SKM-1 treated with dmso at 0.1 percent for 144 hours (cell line): ENCODE measurements at regions not wholly inside any gene's neighbourhood (a gene's known extent, or its start where the extent isn't known, plus 50 kb on each side); places are given as distances from the start of the nearest gene placed in this dataset.
"Not testable (repeated sequence)": the region's sequence is repeated elsewhere in the genome, so short reads cannot be mapped to it uniquely, and the experiment has no call there.

Experiments used
- DNase-seq: peaks from one replicate; lab custom pipeline; 2025; ENCODE audit not compliant: unreplicated experiment; lab: John Stamatoyannopoulos, UW

DNA sequence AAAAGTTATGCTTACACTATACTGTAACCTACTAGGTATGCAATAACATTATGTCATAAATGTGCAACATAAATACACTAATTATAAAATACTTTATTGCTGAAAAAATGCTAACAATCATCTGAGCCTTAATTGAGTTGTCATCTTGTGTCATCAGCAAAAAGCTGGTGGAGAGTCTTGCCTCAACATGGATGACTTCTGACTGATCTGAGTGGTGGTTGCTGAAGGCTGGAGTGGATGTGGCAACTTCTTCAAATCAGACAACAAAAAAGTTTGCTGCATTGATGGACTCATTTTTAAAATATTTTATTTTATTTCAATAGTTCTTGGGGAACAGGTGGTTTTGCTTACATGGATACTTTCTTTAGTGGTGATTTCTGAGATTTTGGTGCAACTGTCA, 93.9 kb upstream of the AMN1 start:
- no peak for DNase-seq

DNA sequence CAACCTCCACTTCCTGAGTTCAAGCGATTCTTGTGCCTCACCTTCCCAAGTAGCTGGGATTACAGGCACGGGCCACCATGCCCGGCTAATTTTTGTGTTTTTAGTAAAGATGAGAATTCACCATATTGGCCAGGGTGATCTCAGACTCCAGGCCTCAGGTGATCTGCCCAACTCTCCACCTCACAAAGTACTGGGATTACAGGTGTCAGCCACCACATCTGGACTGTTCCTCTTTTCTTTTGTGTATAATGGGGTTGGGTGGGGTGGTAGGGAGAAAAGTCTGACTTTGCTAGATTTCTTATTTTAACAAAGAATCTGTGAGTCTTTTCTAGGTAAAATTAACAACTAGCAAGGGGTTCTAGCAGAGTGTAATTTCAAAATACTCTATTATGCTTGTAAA, 92.7 kb upstream of the AMN1 start:
- no peak for DNase-seq

DNA sequence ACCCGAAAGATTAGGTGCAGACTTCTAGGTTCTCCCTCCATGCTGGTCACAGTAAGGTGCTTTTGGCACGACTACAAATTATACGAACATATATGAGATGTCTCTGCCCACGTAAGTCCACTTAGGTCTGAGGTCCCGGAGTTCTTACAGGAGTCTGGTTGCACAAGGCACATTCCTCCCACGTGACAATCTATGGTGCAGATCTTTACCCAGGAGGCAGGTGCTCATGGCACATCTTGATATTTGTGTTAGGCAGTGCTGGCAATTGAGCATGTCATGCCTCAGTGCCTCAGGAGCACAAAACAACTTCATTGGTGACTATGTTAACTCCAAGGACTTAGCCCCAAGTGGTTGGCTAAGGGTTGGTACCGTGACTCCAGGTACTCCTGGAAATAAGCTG, 92.0 kb upstream of the AMN1 start:
- DNase-seq, result no peak

DNA sequence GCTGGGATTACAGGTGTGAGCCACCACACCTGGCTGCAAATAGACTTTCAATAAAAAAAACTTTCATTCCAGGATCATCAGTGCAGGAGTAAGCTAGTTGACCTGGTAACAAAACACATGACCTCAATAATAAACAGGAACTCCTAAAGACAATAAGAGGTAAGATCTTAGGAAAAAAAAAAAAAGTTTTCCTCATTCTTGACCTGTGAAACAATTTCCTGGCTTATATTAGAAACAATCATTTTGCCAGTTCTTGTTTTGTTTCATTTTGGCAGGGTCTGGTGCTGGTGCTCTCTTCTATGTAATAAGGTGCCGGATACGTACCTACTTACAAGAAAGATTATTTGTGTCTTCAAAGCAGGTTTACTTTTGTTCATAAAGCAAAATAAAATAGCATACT, 90.6 kb upstream of the AMN1 start:
- no peak for DNase-seq

DNA sequence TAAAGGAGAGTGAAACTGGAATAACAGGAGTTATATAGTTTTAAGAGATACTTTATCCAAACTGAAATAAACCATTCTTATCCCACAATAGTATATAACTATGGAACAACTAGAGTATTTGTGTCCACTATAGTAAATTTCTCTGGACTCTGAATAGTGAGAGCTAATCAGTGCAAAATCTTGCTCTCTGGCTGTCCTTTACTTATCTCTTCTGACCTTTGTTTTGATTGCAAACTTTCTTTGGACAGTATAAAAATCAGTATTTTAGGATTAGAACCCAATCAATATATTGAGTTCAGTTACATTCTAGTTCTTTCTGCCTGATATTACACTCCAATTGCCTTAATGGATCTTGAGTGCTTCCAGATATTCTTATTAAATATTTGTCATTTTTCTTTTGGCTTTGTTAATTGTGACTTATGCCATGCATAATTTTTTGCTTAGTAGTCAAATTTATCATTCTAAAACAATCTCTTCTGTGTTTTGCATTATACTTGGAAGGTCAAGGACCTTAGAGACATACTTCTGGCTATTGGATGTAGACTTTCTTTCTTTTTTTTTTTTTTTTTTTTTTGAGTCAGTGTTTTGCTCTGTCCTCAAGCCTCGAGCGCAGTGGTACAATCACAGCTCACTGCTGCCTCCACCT, 89.9 kb upstream of the AMN1 start:
- DNase-seq, result no peak

DNA sequence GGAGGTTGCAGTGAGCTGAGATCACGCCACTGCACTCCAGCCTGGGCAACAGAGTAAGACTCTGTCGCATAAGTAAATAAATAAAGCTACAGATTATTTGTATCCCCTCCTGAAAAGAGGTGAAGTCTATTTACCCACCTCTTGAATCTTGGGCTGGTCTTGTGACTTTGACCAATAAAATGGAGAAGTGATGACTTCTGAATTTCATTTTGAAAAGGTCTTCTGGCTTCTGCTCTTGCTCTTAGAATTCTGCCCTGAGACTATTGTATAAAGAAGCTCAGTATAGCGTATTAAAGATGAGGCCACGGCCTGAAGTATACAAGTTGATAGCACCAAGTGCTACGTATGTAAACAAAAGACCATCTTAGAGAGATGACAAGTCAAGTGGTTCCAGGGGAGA, 88.3 kb upstream of the AMN1 start:
- DNase-seq, result no peak

DNA sequence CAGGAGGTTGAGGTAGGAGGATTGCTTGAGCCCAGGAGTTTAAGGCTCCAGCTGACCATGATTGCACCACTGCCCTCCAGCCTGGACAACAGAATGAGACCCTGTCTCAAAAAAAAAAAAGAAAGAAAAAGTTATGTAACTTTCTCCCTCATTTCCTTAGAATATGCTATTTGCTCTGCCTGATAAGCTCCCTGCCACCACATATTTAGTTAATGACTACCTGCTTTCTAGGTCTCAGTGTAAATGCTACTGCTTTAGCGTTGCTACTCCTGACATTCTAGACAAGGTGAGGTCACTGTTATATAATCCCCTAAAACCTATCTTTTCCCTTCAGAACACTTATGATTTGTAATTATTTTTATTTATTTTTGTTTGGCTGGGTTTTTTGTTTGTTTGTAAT, 86.3 kb upstream of the AMN1 start:
- no peak for DNase-seq

DNA sequence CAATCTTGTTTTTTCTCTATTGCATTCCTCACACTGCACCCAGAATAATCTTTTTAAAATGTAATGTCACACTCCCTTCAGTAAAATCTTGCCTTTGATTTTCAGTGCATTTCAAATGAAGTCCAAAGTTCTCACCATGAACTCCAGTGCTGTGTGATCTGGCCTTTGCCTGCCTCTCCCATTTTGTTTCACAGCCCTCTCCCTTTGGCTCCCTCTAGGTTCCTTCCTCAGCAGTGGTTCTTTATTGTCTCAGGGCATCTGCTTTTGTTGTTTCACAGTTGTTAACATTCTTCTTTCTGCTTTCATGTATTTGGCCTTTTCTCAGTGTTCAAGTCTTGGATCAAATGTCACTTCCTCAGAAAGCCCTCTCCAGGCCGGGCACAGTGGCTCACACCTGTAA, 84.5 kb upstream of the AMN1 start:
- no peak for DNase-seq

DNA sequence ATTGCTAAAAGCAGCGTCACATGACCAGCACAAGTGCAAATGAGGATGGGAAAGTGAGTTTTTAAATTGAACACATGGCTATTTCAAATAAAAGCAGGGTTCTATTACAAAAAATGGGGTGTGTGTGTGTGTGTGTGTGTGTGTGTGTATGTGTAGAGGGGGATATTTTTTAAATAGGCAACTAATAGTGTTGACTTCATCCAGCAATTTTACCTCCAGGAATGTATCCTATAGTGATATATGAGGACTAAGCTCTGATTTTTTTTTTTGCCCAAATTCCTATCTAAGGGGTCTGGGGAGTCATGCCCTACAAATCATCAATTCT, 78.9 kb upstream of the AMN1 start:
- DNase-seq, result no peak

DNA sequence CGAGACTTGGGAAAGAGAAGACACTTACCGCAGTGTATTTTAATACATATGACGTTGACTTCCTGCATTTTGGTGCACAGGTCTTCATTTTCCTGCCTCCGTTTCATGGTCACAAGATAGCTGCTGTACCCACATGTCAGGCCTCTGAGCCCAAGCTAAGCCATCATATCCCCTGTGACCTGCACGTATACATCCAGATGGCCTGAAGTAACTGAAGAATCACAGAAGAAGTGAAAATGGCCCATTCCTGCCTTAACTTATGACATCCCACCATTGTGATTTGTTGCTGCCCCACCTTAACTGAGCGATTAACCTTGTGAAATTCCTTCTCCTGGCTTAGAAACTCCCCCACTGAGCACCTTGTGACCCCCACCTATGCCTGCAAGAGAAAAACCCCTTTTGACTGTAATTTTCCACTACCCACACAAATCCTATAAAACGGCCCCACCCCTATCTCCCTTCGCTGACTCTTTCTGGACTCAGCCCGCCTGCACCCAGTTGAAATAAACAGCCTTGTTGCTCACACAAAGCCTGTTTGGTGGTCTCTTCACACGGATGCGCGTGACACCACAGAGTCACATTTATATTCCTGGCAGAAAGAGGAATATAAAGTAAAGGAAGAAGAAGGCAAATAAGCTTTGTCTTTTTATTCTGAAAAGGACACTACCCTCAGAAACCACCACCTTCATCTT, 78.4 kb upstream of the AMN1 start:
- DNase-seq, result not testable (repeated sequence)

DNA sequence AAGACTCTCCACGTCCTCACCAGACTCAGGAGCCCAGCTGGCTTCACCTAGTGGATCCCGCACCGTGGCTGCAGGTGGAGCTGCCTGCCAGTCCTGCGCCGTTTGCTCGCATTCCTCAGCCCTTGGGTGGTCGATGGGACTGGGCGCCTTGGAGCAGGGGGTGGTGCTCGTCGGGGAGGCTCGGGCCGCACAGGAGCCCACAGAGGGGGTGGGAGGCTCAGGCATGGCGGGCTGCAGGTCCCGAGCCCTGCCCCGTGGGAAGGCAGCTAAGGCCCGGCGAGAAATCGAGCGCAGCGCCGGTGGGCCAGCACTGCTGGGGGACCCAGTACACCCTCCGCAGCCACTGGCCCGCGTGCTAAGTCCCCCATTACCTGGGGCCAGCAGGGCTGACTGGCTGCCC, 76.9 kb upstream of the AMN1 start:
- DNase-seq, result not testable (repeated sequence)

DNA sequence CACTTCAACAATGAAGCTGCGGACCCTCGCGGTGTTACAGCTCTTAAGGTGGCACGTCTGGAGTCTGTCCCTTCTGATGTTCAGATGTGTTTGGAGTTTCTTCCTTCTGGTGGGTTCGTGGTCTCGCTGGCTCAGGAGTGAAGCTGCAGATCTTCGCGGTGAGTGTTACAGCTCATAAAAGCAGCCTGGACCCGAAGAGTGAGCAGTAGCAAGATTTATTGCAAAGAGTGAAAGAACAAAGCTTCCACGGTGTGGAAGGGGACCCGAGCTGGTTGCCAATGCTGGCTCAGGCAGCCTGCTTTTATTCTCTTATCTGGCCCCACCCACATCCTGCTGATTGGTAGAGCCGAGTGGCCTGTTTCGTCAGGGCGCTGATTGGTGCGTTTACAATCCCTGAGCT, 75.9 kb upstream of the AMN1 start:
- not testable (repeated sequence) for DNase-seq

DNA sequence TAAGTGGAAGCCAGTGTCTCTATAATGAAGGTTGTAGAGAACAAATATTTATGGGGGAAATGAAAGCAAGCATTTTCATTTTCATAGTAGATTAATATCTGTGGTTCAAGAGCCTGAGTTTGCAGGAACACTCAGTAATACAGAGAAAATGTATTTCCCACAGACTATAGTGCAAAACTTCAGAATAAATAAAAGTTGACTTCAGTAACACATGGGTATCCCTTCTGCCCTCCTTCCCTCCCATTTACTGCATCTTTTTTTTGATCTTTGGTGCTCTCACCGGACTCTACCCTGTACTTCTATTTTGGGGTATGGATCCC, 75.3 kb upstream of the AMN1 start:
- DNase-seq, result no peak

DNA sequence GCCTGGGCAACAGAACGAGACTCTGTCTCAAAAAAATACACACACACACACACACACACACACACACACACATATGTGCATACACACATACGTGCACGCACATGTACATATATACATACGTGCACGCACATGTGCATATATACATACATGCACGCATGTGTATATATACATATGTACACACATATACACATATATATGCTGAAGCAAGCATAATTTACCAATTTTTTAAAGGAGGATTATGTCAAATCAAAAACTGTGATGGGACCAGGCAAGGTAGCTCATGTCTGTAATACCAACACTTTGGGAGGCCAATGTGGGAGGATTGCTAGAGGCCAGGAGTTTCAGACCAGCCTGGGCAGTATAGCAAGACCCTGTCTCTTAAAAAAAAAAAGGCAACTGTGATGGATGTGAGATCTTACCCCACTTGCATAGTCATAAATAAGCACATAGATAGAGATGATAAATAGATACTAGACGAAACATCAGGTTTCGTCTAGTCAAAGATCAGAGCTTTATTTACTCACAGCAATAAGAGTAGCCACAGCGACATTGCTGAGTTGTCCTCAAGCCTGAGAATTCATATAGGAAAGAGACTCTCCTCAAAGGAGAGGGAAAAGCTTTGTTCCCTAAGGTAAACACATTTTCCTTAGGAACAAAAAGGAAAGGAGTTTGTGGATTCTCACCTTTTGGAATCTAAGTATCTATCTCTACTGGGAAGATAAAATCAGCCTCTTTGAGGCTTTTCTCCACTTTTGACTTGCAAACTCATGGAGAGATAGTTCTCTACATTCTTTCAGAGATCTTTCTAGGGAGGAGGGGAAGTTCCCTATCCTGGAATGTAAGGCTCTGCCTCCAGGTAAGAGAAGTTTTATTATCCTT, 74.7 kb upstream of the AMN1 start:
- no peak for DNase-seq

DNA sequence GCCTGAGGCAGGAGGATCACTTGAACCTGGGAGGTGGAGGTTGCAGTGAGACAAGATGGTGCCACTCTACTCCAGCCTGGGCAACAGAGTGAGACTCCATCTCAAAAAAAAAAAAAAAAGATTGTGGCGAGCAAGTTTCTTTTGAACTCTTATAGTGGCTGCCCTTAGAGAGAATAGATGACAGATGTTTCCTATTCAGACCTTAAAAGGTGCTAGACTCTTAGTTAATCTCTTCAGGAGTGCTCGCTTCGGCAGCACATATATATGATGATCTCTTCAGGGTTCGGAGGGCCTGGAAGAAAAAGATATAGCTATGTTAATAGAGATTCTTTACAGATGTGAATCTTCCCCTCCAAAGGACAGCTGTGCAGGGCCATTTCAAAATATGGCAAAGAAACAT, 73.1 kb upstream of the AMN1 start:
- no peak for DNase-seq

DNA sequence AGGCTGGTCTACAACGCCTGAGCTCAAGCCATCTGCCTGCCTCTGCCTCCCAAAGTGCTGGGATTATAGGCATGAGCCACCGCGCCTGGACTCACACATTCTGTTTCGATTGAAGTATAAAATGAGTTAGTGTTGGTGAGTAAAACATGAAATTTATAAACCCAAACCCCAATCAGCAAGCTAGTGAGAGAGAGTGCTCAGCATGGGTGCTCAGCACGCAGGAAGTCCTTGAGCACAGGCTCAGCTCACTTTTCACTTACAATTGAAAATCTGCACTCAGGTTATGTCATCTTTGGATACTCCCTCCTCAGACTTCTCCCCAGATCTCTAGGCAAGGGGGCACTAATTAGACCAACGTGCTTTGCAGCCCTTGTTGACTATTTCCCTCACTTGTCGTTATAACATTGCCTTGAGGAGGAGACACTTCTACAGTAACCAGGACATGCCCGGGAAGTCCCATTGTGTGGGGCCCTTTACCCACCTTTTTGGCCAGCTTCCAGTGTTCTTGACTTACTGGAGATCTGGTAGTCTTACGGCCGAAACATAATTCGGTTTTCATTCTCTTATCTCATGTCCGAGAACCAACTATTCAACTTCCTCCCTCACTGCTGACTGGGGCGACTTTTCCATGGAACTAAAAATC, 68.5 kb upstream of the AMN1 start:
- DNase-seq, result no peak

DNA sequence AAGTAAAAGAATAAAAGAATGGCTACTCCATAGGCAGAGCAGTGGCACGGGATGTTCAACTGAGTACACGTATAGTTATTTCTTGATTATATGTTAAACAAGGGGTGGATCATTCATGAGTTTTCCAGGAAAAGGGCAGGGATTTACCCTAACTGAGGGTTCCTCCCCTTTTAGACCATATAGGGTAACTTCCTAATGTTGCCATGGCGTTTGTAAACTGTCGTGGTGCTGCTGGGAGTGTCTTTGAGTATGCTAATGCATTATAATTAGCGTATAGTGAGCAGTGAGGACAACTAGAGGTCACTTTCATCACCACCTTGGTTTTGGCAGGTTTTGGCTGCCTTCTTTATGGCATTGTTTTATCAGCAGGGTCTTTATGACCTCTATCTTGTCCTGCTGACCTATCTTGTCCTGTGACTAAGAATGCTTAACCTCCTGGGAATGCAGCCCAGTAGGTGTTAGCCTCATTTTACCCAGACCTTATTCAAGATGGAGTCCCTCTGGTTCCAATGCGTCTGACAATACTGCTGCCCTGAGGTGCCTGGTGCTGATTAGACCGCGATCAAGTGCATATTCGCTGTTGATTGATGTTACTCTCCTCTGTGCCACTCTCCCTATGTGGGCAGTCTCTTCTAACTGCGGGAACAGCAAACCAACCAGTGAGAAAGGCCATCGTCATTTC, 67.6 kb upstream of the AMN1 start:
- DNase-seq, result no peak

DNA sequence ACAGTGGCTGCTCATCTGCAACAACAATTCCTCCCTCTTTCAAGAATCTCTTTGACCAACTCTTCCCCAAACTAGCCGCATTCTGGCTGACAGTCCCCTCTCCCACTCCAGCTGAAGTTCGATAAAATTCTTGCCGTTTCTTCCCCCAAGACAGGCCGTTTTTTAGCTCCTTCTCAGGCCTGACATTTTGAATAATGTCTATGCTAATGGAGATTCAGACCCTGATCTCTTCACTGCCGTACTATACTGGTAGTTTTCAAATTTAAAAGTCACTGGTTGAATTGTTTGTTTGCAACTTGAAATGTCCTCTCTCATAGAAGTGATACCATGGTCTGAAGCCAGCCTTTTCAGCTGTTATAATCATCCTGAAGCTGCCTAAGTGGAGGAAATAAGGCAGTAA, 65.9 kb upstream of the AMN1 start:
- no peak for DNase-seq

DNA sequence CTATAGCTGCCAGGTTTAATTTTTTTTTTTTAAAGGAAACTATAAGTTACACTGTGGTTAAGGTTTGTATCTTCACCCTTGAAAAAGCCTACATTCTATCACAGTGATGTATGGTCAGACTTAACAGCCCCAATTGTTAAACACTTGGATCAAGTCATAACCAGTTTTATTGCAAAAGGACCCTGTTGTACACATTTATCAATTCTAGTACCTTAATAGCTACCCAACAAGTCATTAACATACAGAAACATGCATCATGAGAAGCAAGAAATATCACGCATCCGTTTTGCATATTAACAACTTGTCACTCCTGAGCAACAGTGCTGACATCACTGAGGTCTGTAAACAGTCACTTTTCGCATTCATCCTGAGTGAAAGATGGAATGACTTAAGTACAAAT, 62.4 kb upstream of the AMN1 start:
- not testable (repeated sequence) for DNase-seq

DNA sequence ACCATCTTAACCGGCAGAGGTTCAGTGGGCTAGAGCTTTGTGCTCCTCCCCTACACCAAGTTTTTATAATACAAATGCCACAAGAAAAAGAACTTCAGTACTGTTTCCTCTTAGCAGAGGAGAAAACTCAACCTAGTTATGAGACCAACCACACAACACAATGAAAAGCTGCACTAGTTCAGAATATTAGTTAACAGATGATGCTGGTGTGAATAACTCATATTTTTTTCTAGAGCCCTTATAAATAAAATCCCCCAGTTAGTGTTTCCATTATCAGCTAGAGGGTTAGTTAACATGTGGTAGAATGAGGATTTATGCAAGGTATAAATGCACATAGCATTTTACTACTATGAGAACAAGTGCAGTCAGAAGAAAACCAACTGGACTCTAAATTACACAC, 61.9 kb upstream of the AMN1 start:
- DNase-seq, result no peak

DNA sequence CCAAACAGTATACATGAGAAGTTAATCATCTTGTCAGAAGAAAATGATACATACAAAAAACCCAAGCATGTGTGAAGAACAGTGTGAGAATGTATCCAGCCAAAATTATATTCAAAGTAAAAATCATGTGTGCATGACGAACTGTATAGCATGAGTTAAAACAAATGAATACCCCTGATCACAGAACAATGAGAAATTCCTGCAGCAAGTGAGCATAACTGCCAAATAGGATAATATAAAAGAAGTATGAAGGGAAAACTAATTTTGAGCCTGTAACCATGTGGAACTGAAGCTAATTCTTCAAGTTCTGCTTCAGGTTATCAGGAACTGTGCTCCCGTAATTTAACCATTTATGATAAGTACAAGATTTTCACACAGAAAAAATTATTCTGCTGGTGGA, 56.5 kb upstream of the AMN1 start:
- DNase-seq, result no peak
